Aorta (tissue), 5 donors: ENCODE measurements at regions not wholly inside any gene's neighbourhood (a gene's known extent, or its start where the extent isn't known, plus 50 kb on each side); places are given as distances from the start of the nearest gene placed in this dataset.
"Not testable (repeated sequence)": the region's sequence is repeated elsewhere in the genome, so short reads cannot be mapped to it uniquely, and the experiment has no call there.

Experiments
- ATAC-seq: fragments of 200-7000 bp; cut with Tn5 transposase; one replicate; pipeline ENCODE4 v1.9.1; 2022; ENCODE audit warnings: moderate library complexity; ENCODE audit not compliant: low FRiP score
- DNase-seq, 2 donors: peaks; one replicate each; pipeline ENCODE4 v3.0.0-alpha.2; 2020
- H3K27ac ChIP-seq, 2 donors: one replicate each; pipeline ENCODE4 v1.5.1; 2013; ENCODE audit warnings: low read length in 2 of 2, mild to moderate bottlenecking in 2 of 2, moderate library complexity in 2 of 2, control low read depth in 1 of 2, inconsistent platforms in 1 of 2, low read depth in 1 of 2
- H3K27me3 ChIP-seq, 2 donors: one replicate each; pipeline ENCODE4 v1.6.1; 2013; ENCODE audit warnings: control low read depth in 1 of 2, low read length in 1 of 2, mild to moderate bottlenecking in 1 of 2, moderate library complexity in 1 of 2; ENCODE audit not compliant: insufficient read depth in 2 of 2, control insufficient read depth in 1 of 2
- H3K36me3 ChIP-seq, 2 donors: one replicate each; pipeline ENCODE4 v1.6.1; 2013; ENCODE audit warnings: control low read depth in 1 of 2, low read length in 1 of 2, mild to moderate bottlenecking in 1 of 2; ENCODE audit not compliant: insufficient read depth in 2 of 2, control insufficient read depth in 1 of 2
- H3K4me1 ChIP-seq, 2 donors: one replicate each; pipeline ENCODE4 v1.6.1; 2013; ENCODE audit warnings: low read length in 2 of 2, control low read depth in 1 of 2, mild to moderate bottlenecking in 1 of 2, moderate library complexity in 1 of 2; ENCODE audit not compliant: insufficient read depth in 2 of 2, control insufficient read depth in 1 of 2
- H3K4me3 ChIP-seq, 2 donors: one replicate each; pipeline ENCODE4 v1.5.1; 2013; ENCODE audit warnings: low read length in 2 of 2, control low read depth in 1 of 2, mild to moderate bottlenecking in 1 of 2
- H3K9me3 ChIP-seq: one replicate; pipeline ENCODE4 v1.6.1; 2013; ENCODE audit warnings: mild to moderate bottlenecking, low read length; ENCODE audit not compliant: control insufficient read depth
- WGBS, 2 donors: extraction: QIAGEN DNeasy Blood & Tissue Kit; methylation state at CpG; one replicate each; pipeline ENCODE4 v1.1.7; 2013; 5-methylcytosine and 5-hydroxymethylcytosine counted together
- intact Hi-C, 2 donors: fragments of 100-400 bp; cut with DNase I; formaldehyde crosslinking; loops; one replicate each; pipeline versions ENCODE4 v1.14.2 to v1.15.0; 2022
- donor health status: healthy with polysubstance abuse.
- donor health status: Bipolar disorder and iron deficiency.
- donor health status: DM: no; HTN: no; CAD: no.
- donor health status: DM: no; HTN: no; CAD: no.
- donor health status: DM: yes; HTN: yes; CAD: no.

GRCh38 chr3:61407397-61407796 is 154.0 kb upstream of the PTPRG start:
- H3K4me3 ChIP-seq, result no peak overlapping the region
- no peaks in the 10 kb centered on the region for H3K4me1 ChIP-seq
- H3K9me3 ChIP-seq, result no peaks in the 10 kb centered on the region
- intact Hi-C loops, result no loop called here
- no peak overlapping the region for H3K27ac ChIP-seq
- DNase-seq (no peak), ATAC-seq (no peak)
- H3K36me3 ChIP-seq, result no peaks in the 10 kb centered on the region
- H3K27me3 ChIP-seq, result no peaks in the 10 kb centered on the region
- WGBS, 2 donors, result 92 to 97% methylated on average over 1 of the region's 1 CpG

GRCh38 chr3:61409638-61410037 is 151.7 kb upstream of the PTPRG start:
- no peaks in the 10 kb centered on the region for H3K9me3 ChIP-seq
- intact Hi-C loops, result no loop called here
- WGBS, 2 donors, result 69 to 71% methylated on average over 3 of the region's 3 CpGs
- ATAC-seq, result no peak
- H3K27me3 ChIP-seq, result no peaks in the 10 kb centered on the region
- H3K36me3 ChIP-seq, result no peaks in the 10 kb centered on the region
- H3K27ac ChIP-seq, result no peak overlapping the region
- no peak overlapping the region for H3K4me3 ChIP-seq
- H3K4me1 ChIP-seq, result no peaks in the 10 kb centered on the region
- DNase-seq, result no peak

- H3K4me3 ChIP-seq, H3K36me3 ChIP-seq, ATAC-seq, H3K27me3 ChIP-seq, H3K4me1 ChIP-seq, intact Hi-C loops, DNase-seq, H3K27ac ChIP-seq, H3K9me3 ChIP-seq: not testable (repeated sequence)
- 86 to 90% methylated on average over 4 of the region's 4 CpGs for WGBS, 2 donors
These were observed 151.0 kb upstream of the PTPRG start for GRCh38 chr3:61410358-61410757.

GRCh38 chr3:61411009-61411662 is 150.2 kb upstream of the PTPRG start:
- no peak for ATAC-seq
- 97 to 98% methylated on average over 3 of the region's 3 CpGs for WGBS, 2 donors
- no peaks in the 10 kb centered on the region for H3K27me3 ChIP-seq
- H3K36me3 ChIP-seq, result no peaks in the 10 kb centered on the region
- no peak for DNase-seq
- intact Hi-C loops, result no loop called here
- no peaks in the 10 kb centered on the region for H3K4me1 ChIP-seq
- no peak overlapping the region for H3K4me3 ChIP-seq
- no peak overlapping the region for H3K27ac ChIP-seq
- no peaks in the 10 kb centered on the region for H3K9me3 ChIP-seq

- Histone ChIP-seq H3K4me1 (no peaks in the 10 kb centered on the region), H3K27me3 (no peaks in the 10 kb centered on the region), H3K9me3 (no peaks in the 10 kb centered on the region), H3K27ac (no peak overlapping the region), H3K4me3 (no peak overlapping the region), H3K36me3 (no peaks in the 10 kb centered on the region)
- WGBS, 2 donors, result 93 to 94% methylated on average over 4 of the region's 4 CpGs
- intact Hi-C loops, result no loop called here
- DNase-seq, result no peak
- ATAC-seq, result no peak
These were observed 146.9 kb upstream of the PTPRG start for GRCh38 chr3:61414456-61414855.

GRCh38 chr3:61415201-61415600 is 146.2 kb upstream of the PTPRG start:
- Histone ChIP-seq H3K36me3 (no peaks in the 10 kb centered on the region), H3K4me3 (no peak overlapping the region), H3K27me3 (no peaks in the 10 kb centered on the region), H3K9me3 (no peaks in the 10 kb centered on the region), H3K27ac (no peak overlapping the region), H3K4me1 (no peaks in the 10 kb centered on the region)
- ATAC-seq (no peak), DNase-seq (no peak)
- intact Hi-C loops, result no loop called here
- WGBS, 2 donors, result 86 to 89% methylated on average over 2 of the region's 2 CpGs

- H3K27me3 ChIP-seq, result no peaks in the 10 kb centered on the region
- H3K4me1 ChIP-seq, result no peaks in the 10 kb centered on the region
- no peak for DNase-seq
- H3K9me3 ChIP-seq, result no peaks in the 10 kb centered on the region
- H3K4me3 ChIP-seq, result no peak overlapping the region
- H3K36me3 ChIP-seq, result no peaks in the 10 kb centered on the region
- 79 to 82% methylated on average over 1 of the region's 1 CpG for WGBS, 2 donors
- no peak for ATAC-seq
- intact Hi-C loops, result no loop called here
- no peak overlapping the region for H3K27ac ChIP-seq
These were observed 144.8 kb upstream of the PTPRG start for GRCh38 chr3:61416618-61417017.

GRCh38 chr3:61417352-61417751 is 144.0 kb upstream of the PTPRG start:
- no peak for ATAC-seq
- intact Hi-C loops, result no loop called here
- H3K27ac ChIP-seq, result no peak overlapping the region

GRCh38 chr3:61420136-61420759 is 141.1 kb upstream of the PTPRG start:
- H3K9me3 ChIP-seq, result no peaks in the 10 kb centered on the region
- no peaks in the 10 kb centered on the region for H3K36me3 ChIP-seq
- no peaks in the 10 kb centered on the region for H3K4me1 ChIP-seq
- H3K4me3 ChIP-seq, result no peak overlapping the region
- WGBS, 2 donors, result 82 to 83% methylated on average over 4 of the region's 4 CpGs
- H3K27me3 ChIP-seq, result no peaks in the 10 kb centered on the region
- ATAC-seq (no peak), DNase-seq (no peak)
- intact Hi-C loops, result no loop called here
- no peak overlapping the region for H3K27ac ChIP-seq

More at GRCh38 chr3:61417352-61417751, 144.0 kb upstream of the PTPRG start:
- H3K4me3 ChIP-seq, result no peak overlapping the region
- no peak for DNase-seq
- H3K36me3 ChIP-seq, result no peaks in the 10 kb centered on the region
- no peaks in the 10 kb centered on the region for H3K4me1 ChIP-seq
- no peaks in the 10 kb centered on the region for H3K9me3 ChIP-seq
- 78% methylated on average over 2 of the region's 2 CpGs for WGBS, 2 donors
- no peaks in the 10 kb centered on the region for H3K27me3 ChIP-seq
